Suppressor macrophage treated with lipopolysaccharide for 1 hour (primary cell): ENCODE measurements at regions not wholly inside any gene's neighbourhood (a gene's known extent, or its start where the extent isn't known, plus 50 kb on each side); places are given as distances from the start of the nearest gene placed in this dataset.
"Not testable (repeated sequence)": the region's sequence is repeated elsewhere in the genome, so short reads cannot be mapped to it uniquely, and the experiment has no call there.

Experiments
- DNase-seq, 3 donors: peaks; one replicate each; pipeline ENCODE4 v3.0.0-alpha.2; 2020 to 2022

GRCh38 chr13:85186356-85187045 lies 612.7 kb downstream of the SLITRK6 start:
- DNase-seq, result no peak

GRCh38 chr13:85174291-85174690 lies 624.9 kb downstream of the SLITRK6 start:
- no peak for DNase-seq

GRCh38 chr13:85170372-85170771 lies 628.8 kb downstream of the SLITRK6 start:
- no peak for DNase-seq

- no peak for DNase-seq
These were observed 632.3 kb downstream of the SLITRK6 start for GRCh38 chr13:85166891-85167290.

- DNase-seq, result no peak
These were observed 636.2 kb downstream of the SLITRK6 start for GRCh38 chr13:85163063-85163462.

GRCh38 chr13:85148009-85148408 lies 651.2 kb downstream of the SLITRK6 start:
- DNase-seq, result no peak

- no peak for DNase-seq
These were observed 656.8 kb downstream of the SLITRK6 start for GRCh38 chr13:85142351-85142927.

- DNase-seq, result no peak
These were observed 657.8 kb downstream of the SLITRK6 start for GRCh38 chr13:85141401-85141800.

GRCh38 chr13:85140192-85140591 lies 659.0 kb downstream of the SLITRK6 start:
- no peak for DNase-seq

- no peak for DNase-seq
These were observed 661.7 kb downstream of the SLITRK6 start for GRCh38 chr13:85137516-85137915.

GRCh38 chr13:85132986-85133385 lies 666.2 kb downstream of the SLITRK6 start:
- DNase-seq, result no peak

- DNase-seq, result not testable (repeated sequence)
These were observed 675.7 kb downstream of the SLITRK6 start for GRCh38 chr13:85123501-85123900.

GRCh38 chr13:85108356-85108755 lies 690.9 kb downstream of the SLITRK6 start:
- no peak for DNase-seq

GRCh38 chr13:85099245-85099644 lies 700.0 kb downstream of the SLITRK6 start:
- DNase-seq, result no peak

GRCh38 chr13:85095418-85096272 lies 703.6 kb downstream of the SLITRK6 start:
- DNase-seq, result no peak

GRCh38 chr13:85093808-85094207 lies 705.4 kb downstream of the SLITRK6 start:
- no peak for DNase-seq

GRCh38 chr13:85091631-85092234 lies 707.5 kb downstream of the SLITRK6 start:
- no peak for DNase-seq

GRCh38 chr13:85089186-85089585 lies 710.0 kb downstream of the SLITRK6 start:
- DNase-seq, result no peak

- DNase-seq, result no peak
These were observed 718.5 kb downstream of the SLITRK6 start for GRCh38 chr13:85080691-85081090.

GRCh38 chr13:85076343-85076742 lies 722.9 kb downstream of the SLITRK6 start:
- DNase-seq, result no peak

- no peak for DNase-seq
These were observed 724.5 kb downstream of the SLITRK6 start for GRCh38 chr13:85074543-85075313.

GRCh38 chr13:85068231-85068630 lies 731.0 kb downstream of the SLITRK6 start:
- DNase-seq, result no peak

GRCh38 chr13:85040215-85040614 lies 759.0 kb downstream of the SLITRK6 start:
- DNase-seq, result no peak
